HepG2 (cell line): ENCODE measurements at regions not wholly inside any gene's neighbourhood (a gene's known extent, or its start where the extent isn't known, plus 50 kb on each side); places are given as distances from the start of the nearest gene placed in this dataset.

Source experiments
- ATAC-seq: fragments of 200-7000 bp; cut with Tn5 transposase; 3 replicates; pipeline ENCODE4 v1.9.1; 2020; ENCODE audit warnings: mild to moderate bottlenecking, moderate library complexity
- BruUV-seq: library from RNA; stranded (reverse); fragments of 400-500 nt; replicated peaks from 2 replicates; lab custom pipeline; 2021; lab: Mats Ljungman, UMichigan
- CTCF ChIA-PET: fragments of 300-600 bp; formaldehyde crosslinking; extraction: SDS; loops from one replicate; lab custom pipeline; 2021; ENCODE audit warnings: low total read pairs, inconsistent platforms, low intra/inter-chr PET ratio; lab: Yijun Ruan, JAX
- POLR2A ChIA-PET: fragments of 350-600 bp; sonication (Branson Sonifier 250); formaldehyde crosslinking; loops from one replicate; lab custom pipeline; 2020; ENCODE audit warnings: antibody characterized with exemption, inconsistent platforms; lab: Yijun Ruan, JAX
- DNase-seq: peaks from one replicate; pipeline ENCODE4 v3.0.0-alpha.2; 2015; ENCODE audit warnings: low spot score
- FAIRE-seq: peaks from 3 replicates; lab custom pipeline; 2011; peaks lifted over from hg19 to GRCh38; lab: Jason Lieb, UNC
- H2AFZ ChIP-seq: one replicate; pipeline ENCODE4 v1.6.1; 2011; ENCODE audit warnings: low read length, inconsistent platforms
- H3K27ac ChIP-seq: fragments of 300-600 bp; 3 replicates; pipeline ENCODE4 v1.8.0; 2011; ENCODE audit warnings: mixed run types, mild to moderate bottlenecking, mixed read lengths, low read length, inconsistent platforms; ENCODE audit not compliant: insufficient read depth; ENCODE audit errors: extremely low read length
- H3K27me3 ChIP-seq, 2 experiments: fragments of 200-600 bp in 1 of 2; 2 replicates in 1 of 2; 3 replicates in 1 of 2; pipeline versions ENCODE4 v1.6.0 to v1.8.0; 2011; ENCODE audit warnings: low read length in 2 of 2, mild to moderate bottlenecking in 2 of 2, moderate library complexity in 2 of 2, inconsistent platforms in 1 of 2; ENCODE audit not compliant: insufficient read depth in 2 of 2, control insufficient read depth in 1 of 2
- H3K36me3 ChIP-seq, 2 experiments: fragments of 200-600 bp in 1 of 2; replicated peaks in 1 of 2; 2 replicates in 1 of 2; 3 replicates in 1 of 2; pipeline versions ENCODE4 v1.5.1 to v1.8.0; 2011; ENCODE audit warnings: low read length in 2 of 2, inconsistent platforms in 1 of 2; ENCODE audit not compliant: insufficient read depth in 2 of 2, control insufficient read depth in 1 of 2
- H3K4me1 ChIP-seq: 2 replicates; pipeline ENCODE4 v1.5.1; 2012; ENCODE audit warnings: low read length, inconsistent platforms; ENCODE audit not compliant: insufficient read depth
- H3K4me2 ChIP-seq: 2 replicates; pipeline ENCODE4 v1.6.0; 2011; ENCODE audit warnings: low read depth, low read length, inconsistent platforms
- H3K4me3 ChIP-seq, 3 experiments: fragments of 200-600 bp in 1 of 3; sonication (generic), shearing (Covaris generic) in 1 of 3; replicated peaks in 1 of 3; 2 replicates each; pipeline ENCODE4 v1.5.1; 2011 to 2016; ENCODE audit warnings: low read length in 3 of 3, inconsistent platforms in 2 of 3, low read depth in 2 of 3, mild to moderate bottlenecking in 2 of 3, control low read depth in 1 of 3, mixed read lengths in 1 of 3; ENCODE audit not compliant: insufficient read depth in 1 of 3
- H3K79me2 ChIP-seq: one replicate; pipeline ENCODE4 v1.6.1; 2011; ENCODE audit warnings: low read length, inconsistent platforms; ENCODE audit not compliant: insufficient read depth
- H3K9ac ChIP-seq: 2 replicates; pipeline ENCODE4 v1.6.0; 2011; ENCODE audit warnings: mild to moderate bottlenecking, low read depth, low read length, inconsistent platforms; ENCODE audit not compliant: insufficient read depth
- H3K9me3 ChIP-seq: 2 replicates; pipeline ENCODE4 v1.5.1; 2012; ENCODE audit warnings: mild to moderate bottlenecking, low read length
- H4K20me1 ChIP-seq: 2 replicates; pipeline ENCODE4 v1.6.0; 2011; ENCODE audit warnings: inconsistent platforms, mild to moderate bottlenecking, low read length, moderate library complexity; ENCODE audit not compliant: insufficient read depth
- DNMT3B ChIP-seq: conservative IDR thresholded peaks from 2 replicates; pipeline ENCODE4 v1.6.1; 2016; ENCODE audit warnings: missing biosample characterization, control low read depth
- FOXA3 ChIP-seq: IDR thresholded peaks from 2 replicates; pipeline ENCODE4 v1.6.1; 2016; ENCODE audit warnings: missing genetic modification reagents, missing compliant biosample characterization
- FOXK1 ChIP-seq: sonication (generic); formaldehyde crosslinking; IDR thresholded peaks from 2 replicates; pipeline ENCODE4 v1.4.0; 2020; ENCODE audit warnings: low read depth, missing genetic modification reagents, borderline replicate concordance
- HNRNPLL ChIP-seq: fragments of 200-400 bp; formaldehyde crosslinking; IDR thresholded peaks from 2 replicates; pipeline ENCODE4 v1.6.1; 2017; ENCODE audit warnings: mild to moderate bottlenecking, low read depth, low read length; ENCODE audit not compliant: poor library complexity, severe bottlenecking
- MAF1 ChIP-seq: sonication (generic); formaldehyde crosslinking; IDR thresholded peaks from 2 replicates; pipeline ENCODE4 v1.5.0; 2020; ENCODE audit warnings: missing genetic modification reagents, borderline replicate concordance
- MED13 ChIP-seq: sonication (generic); formaldehyde crosslinking; IDR thresholded peaks from 2 replicates; pipeline ENCODE4 v1.5.0; 2020; ENCODE audit warnings: missing genetic modification reagents
- MIXL1 ChIP-seq: IDR thresholded peaks from 2 replicates; pipeline ENCODE4 v1.6.1; 2016
- NBN ChIP-seq: fragments of 450-650 bp; conservative IDR thresholded peaks from 2 replicates; pipeline ENCODE4 v1.6.1; 2017
- NR3C1 ChIP-seq: sonication (generic); formaldehyde crosslinking; IDR thresholded peaks from 2 replicates; pipeline ENCODE4 v1.4.0; 2020; ENCODE audit warnings: missing genetic modification reagents
- PAF1 ChIP-seq: IDR thresholded peaks from 2 replicates; pipeline ENCODE4 v1.6.1; 2016; ENCODE audit warnings: missing genetic modification reagents, missing compliant biosample characterization
- RORA ChIP-seq: sonication (generic); formaldehyde crosslinking; IDR thresholded peaks from 2 replicates; pipeline ENCODE4 v1.5.0; 2020; ENCODE audit warnings: mild to moderate bottlenecking, missing genetic modification reagents, moderate library complexity
- SMAD3 ChIP-seq: sonication (generic); formaldehyde crosslinking; IDR thresholded peaks from 2 replicates; pipeline ENCODE4 v1.4.0; 2020; ENCODE audit warnings: missing genetic modification reagents
- XRCC5 ChIP-seq: fragments of 200-400 bp; formaldehyde crosslinking; optimal IDR thresholded peaks from 2 replicates; pipeline ENCODE3; 2017; ENCODE audit warnings: mild to moderate bottlenecking, low read length
- ZNF367 ChIP-seq: sonication (generic); formaldehyde crosslinking; IDR thresholded peaks from 2 replicates; pipeline ENCODE4 v1.4.0; 2020; ENCODE audit warnings: missing genetic modification reagents, borderline replicate concordance
- ZNF547 ChIP-seq: sonication (generic); formaldehyde crosslinking; IDR thresholded peaks from 2 replicates; pipeline ENCODE4 v1.5.1; 2020; ENCODE audit warnings: mild to moderate bottlenecking, missing genetic modification reagents
- ZSCAN22 ChIP-seq: sonication (generic); formaldehyde crosslinking; IDR thresholded peaks from 2 replicates; pipeline ENCODE4 v1.4.0; 2020; ENCODE audit warnings: mild to moderate bottlenecking, missing genetic modification reagents
- in situ Hi-C: cut with HindIII; loops from 2 replicates; pipeline ENCODE4 v1.10.0; 2017; ENCODE audit warnings: low pct_unique_long_range_greater_than_20kb; ENCODE audit not compliant: extremely low pct_ligation_motif_present
- intact Hi-C: fragments of 100-400 bp; cut with micrococcal nuclease; formaldehyde crosslinking; loops from one replicate; pipeline ENCODE4 v1.10.0; 2022; ENCODE audit not compliant: unreplicated experiment
- TF ChIP-seq, protein P1 (sequence below): sonication (generic); formaldehyde crosslinking; IDR thresholded peaks from 2 replicates; pipeline ENCODE4 v1.4.0; 2020; ENCODE audit warnings: missing genetic modification reagents, borderline replicate concordance
- TF ChIP-seq, protein P2 (sequence below): sonication (generic); formaldehyde crosslinking; IDR thresholded peaks from 2 replicates; pipeline ENCODE4 v1.9.0; 2021; ENCODE audit warnings: missing genetic modification reagents, mild to moderate bottlenecking, borderline replicate concordance

DNA sequence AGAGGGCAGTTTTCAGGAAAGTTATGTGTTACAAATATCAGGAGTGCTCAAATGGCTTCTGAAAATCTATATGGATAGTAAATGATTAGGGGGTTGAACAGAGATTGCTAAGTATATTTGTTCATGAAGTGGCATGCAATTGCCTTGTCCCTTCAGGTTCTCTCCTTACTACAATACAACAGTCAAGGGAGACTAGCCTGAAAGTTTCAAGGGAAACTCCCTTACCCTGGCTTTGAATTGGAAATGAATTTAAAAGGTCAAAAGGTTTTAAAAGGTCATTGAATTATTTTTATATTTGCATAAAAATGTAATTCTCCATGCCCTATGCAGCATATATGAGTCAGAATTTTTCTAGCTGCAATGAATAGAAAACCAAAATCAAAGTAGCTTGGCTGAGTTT lies 253.1 kb upstream of the SYT1 start:
- ATAC-seq (no peak), FAIRE-seq (no peak), DNase-seq (no peak)
- H4K20me1 ChIP-seq: no peaks in the 10 kb centered on the region
- TF ChIP-seq MAF1 (CRISPR knock-in tag): no peak
- TF ChIP-seq ZSCAN22 (CRISPR knock-in tag): no peak
- TF ChIP-seq, protein P1, sequence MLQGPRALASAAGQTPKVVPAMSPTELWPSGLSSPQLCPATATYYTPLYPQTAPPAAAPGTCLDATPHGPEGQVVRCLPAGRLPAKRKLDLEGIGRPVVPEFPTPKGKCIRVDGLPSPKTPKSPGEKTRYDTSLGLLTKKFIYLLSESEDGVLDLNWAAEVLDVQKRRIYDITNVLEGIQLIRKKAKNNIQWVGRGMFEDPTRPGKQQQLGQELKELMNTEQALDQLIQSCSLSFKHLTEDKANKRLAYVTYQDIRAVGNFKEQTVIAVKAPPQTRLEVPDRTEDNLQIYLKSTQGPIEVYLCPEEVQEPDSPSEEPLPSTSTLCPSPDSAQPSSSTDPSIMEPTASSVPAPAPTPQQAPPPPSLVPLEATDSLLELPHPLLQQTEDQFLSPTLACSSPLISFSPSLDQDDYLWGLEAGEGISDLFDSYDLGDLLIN (CRISPR knock-in tag): no peak
- no peak for TF ChIP-seq FOXA3
- TF ChIP-seq HNRNPLL: no peak
- no peak for TF ChIP-seq ZNF547 (CRISPR knock-in tag)
- TF ChIP-seq FOXK1 (CRISPR knock-in tag): no peak
- TF ChIP-seq ZNF367: no peak
- TF ChIP-seq MIXL1: no peak
- TF ChIP-seq, protein P2, sequence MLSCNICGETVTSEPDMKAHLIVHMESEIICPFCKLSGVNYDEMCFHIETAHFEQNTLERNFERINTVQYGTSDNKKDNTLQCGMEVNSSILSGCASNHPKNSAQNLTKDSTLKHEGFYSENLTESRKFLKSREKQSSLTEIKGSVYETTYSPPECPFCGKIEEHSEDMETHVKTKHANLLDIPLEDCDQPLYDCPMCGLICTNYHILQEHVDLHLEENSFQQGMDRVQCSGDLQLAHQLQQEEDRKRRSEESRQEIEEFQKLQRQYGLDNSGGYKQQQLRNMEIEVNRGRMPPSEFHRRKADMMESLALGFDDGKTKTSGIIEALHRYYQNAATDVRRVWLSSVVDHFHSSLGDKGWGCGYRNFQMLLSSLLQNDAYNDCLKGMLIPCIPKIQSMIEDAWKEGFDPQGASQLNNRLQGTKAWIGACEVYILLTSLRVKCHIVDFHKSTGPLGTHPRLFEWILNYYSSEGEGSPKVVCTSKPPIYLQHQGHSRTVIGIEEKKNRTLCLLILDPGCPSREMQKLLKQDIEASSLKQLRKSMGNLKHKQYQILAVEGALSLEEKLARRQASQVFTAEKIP: no peak
- TF ChIP-seq PAF1 (CRISPR knock-in tag): no peak
- no peak for TF ChIP-seq SMAD3 (CRISPR knock-in tag)
- TF ChIP-seq XRCC5: no peak
- no peak for TF ChIP-seq MED13 (CRISPR knock-in tag)
- no peak for TF ChIP-seq DNMT3B (CRISPR knock-in tag)
- no peak for TF ChIP-seq NR3C1 (CRISPR knock-in tag)
- no peak for TF ChIP-seq RORA (CRISPR knock-in tag)
- no peak for TF ChIP-seq NBN
- H3K4me1 ChIP-seq: no peaks in the 10 kb centered on the region
- in situ Hi-C loops: no loop called here
- BruUV-seq: no TSS peak
- no peak overlapping the region for H3K27ac ChIP-seq
- no peaks in the 10 kb centered on the region for H3K27me3 ChIP-seq
- H3K36me3 ChIP-seq: no peaks in the 10 kb centered on the region
- ChIA-PET CTCF (no interaction called here), POLR2A (no interaction called here)
- H3K4me3 ChIP-seq: no peak overlapping the region
- no peak overlapping the region for H3K4me2 ChIP-seq
- H2AFZ ChIP-seq: no peak overlapping the region
- no peak overlapping the region for H3K9ac ChIP-seq
- H3K79me2 ChIP-seq: no peaks in the 10 kb centered on the region
- intact Hi-C loops: no loop called here
- no peaks in the 10 kb centered on the region for H3K9me3 ChIP-seq
